ENCODE measurements at regions not wholly inside any gene's neighbourhood (a gene's known extent, or its start where the extent isn't known, plus 50 kb on each side); places are given as distances from the start of the nearest gene placed in this dataset.
A peak's percentile ranks its signal among the peaks of the same experiment; 100 is the strongest.
"Not testable (repeated sequence)": the region's sequence is repeated elsewhere in the genome, so short reads cannot be mapped to it uniquely, and the experiment has no call there.

GRCh38 chr21:9246010-9246409 lies 1275.4 kb upstream of the TPTE start:
- peak; percentile 6 for DNase-seq (ENCODE audit: low read depth)
- H3K4me3 ChIP-seq (ENCODE audit: low read depth, low read length), result not testable (repeated sequence)

DNA sequence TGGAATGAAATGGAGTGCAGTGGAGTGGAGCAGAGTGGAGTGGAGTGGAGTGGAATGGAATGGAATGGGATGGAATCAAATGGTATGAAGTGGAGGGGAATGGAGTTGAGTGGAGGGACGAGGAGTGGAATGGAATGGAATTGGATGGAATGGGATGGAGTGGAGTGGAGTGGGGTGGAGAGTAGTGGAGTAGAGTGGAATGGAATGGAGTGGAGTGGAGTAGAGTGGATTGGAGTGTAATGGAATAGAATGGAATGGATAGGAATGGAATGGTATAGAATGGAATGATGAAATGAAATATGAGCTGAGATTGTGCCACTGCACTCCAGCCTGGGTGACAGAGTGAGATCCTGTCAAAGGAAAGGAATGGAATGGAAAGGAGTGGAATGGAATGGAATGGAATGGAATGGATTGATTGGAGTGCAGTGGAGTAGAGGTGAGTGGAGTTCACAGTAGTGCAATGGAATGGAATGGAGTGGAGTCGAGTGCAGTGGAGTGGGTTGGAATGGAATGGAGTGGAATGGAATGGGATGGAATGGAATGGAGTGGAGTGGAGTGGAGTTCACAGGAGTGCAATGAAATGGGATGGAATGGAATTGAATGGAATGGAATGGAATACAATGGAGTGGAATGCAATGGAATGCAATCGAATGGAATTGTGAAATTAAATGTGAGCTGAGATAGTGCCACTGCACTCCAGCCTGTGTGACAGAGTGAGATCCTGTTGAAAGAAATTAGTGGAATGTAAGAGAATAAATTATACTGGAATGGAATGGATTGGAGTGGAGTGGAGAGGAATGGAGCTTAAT lies 1274.7 kb upstream of the TPTE start:
- H3K4me3 ChIP-seq (ENCODE audit: low read depth, low read length), result not testable (repeated sequence)
- peak; percentile 4 for DNase-seq (ENCODE audit: low read depth)

DNA sequence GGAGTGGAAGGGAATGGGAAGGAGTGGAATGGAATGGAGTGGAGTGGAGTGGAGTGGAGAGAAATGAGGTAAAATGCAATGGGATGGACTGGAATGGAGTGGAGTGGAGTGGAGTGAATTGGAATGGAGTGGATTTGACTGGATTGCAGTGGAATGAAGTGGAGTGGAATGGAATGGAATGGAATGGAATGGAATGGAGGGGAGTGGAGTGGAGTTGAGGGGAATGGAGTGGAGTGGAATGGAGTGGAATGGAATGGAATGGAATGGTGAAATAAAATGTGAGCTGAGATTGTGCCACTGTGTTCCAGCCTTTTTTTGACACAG lies 1274.1 kb upstream of the TPTE start:
- H3K4me3 ChIP-seq (ENCODE audit: low read depth, low read length), result not testable (repeated sequence)

GRCh38 chr21:9247616-9248317 lies 1273.6 kb upstream of the TPTE start:
- H3K4me3 ChIP-seq (ENCODE audit: low read depth, low read length); DNase-seq (ENCODE audit: low read depth): not testable (repeated sequence)

More for the DNA sequence above, 1274.1 kb upstream of the TPTE start:
- DNase-seq (ENCODE audit: low read depth), result not testable (repeated sequence)

Data from NB4 (cell line).